HEK293 (cell line): ENCODE measurements at regions not wholly inside any gene's neighbourhood (a gene's known extent, or its start where the extent isn't known, plus 50 kb on each side); places are given as distances from the start of the nearest gene placed in this dataset.

ENCODE experiments used
- CTCF ChIA-PET: fragments of 350-600 bp; formaldehyde crosslinking; extraction: SDS; loops from one replicate; lab custom pipeline; 2021; ENCODE audit warnings: antibody characterized with exemption; lab: Yijun Ruan, JAX
- POLR2A ChIA-PET: fragments of 300-600 bp; formaldehyde crosslinking; extraction: SDS; loops from one replicate; lab custom pipeline; 2020; ENCODE audit warnings: antibody characterized with exemption, inconsistent platforms; lab: Yijun Ruan, JAX
- H3K27ac ChIP-seq: fragments of 200-500 bp; sonication (Bioruptor generic); 2 replicates; pipeline ENCODE4 v1.5.1; 2014; ENCODE audit warnings: low read depth, low read length, control low read depth, inconsistent platforms; ENCODE audit errors: extremely low read depth
- H3K36me3 ChIP-seq, 2 experiments: fragments of 200-500 bp in 1 of 2; sonication (Bioruptor generic) in 1 of 2; 1 replicate in 1 of 2; 2 replicates in 1 of 2; pipeline ENCODE4 v1.5.1; 2014 to 2017; ENCODE audit warnings: inconsistent platforms in 2 of 2, low read length in 2 of 2; ENCODE audit not compliant: control insufficient read depth in 2 of 2, insufficient read depth in 1 of 2
- H3K4me1 ChIP-seq: fragments of 200-500 bp; sonication (Bioruptor generic); 2 replicates; pipeline ENCODE4 v1.5.1; 2014; ENCODE audit warnings: mild to moderate bottlenecking, low read length, inconsistent platforms; ENCODE audit not compliant: control insufficient read depth, insufficient read depth
- H3K4me3 ChIP-seq: 2 replicates; pipeline ENCODE4 v1.5.1; 2011; ENCODE audit warnings: low read depth, mild to moderate bottlenecking, control low read depth, low read length, moderate library complexity
- H3K9me3 ChIP-seq: fragments of 200-500 bp; sonication (Bioruptor generic); 2 replicates; pipeline ENCODE4 v1.5.1; 2014; ENCODE audit warnings: low read depth, low read length, inconsistent platforms; ENCODE audit not compliant: control insufficient read depth, insufficient read depth
- GLI2 ChIP-seq: fragments of 450-650 bp; formaldehyde crosslinking; IDR thresholded peaks from 2 replicates; pipeline ENCODE4; 2017; ENCODE audit warnings: missing biosample characterization, missing genetic modification characterization, low read depth, borderline replicate concordance
- MEIS1 ChIP-seq: sonication (generic); formaldehyde crosslinking; IDR thresholded peaks from 2 replicates; pipeline ENCODE4 v1.8.1; 2022; ENCODE audit warnings: missing genetic modification reagents, mild to moderate bottlenecking, borderline replicate concordance
- REPIN1 ChIP-seq: fragments of 450-650 bp; formaldehyde crosslinking; IDR thresholded peaks from 2 replicates; pipeline ENCODE4 v1.5.1; 2017; ENCODE audit warnings: missing biosample characterization, missing genetic modification characterization, low read depth
- SETDB1 ChIP-seq: IDR thresholded peaks from one replicate; pipeline ENCODE4 v1.6.1; 2017; ENCODE audit warnings: mild to moderate bottlenecking, low read length, moderate library complexity, mixed read lengths; ENCODE audit not compliant: insufficient read length
- TCF7L2 ChIP-seq: IDR thresholded peaks from 2 replicates; pipeline ENCODE4 v1.6.1; 2011; ENCODE audit warnings: low read depth, mild to moderate bottlenecking, inconsistent platforms, low read length, moderate library complexity, borderline replicate concordance
- ZBTB17 ChIP-seq: fragments of 450-650 bp; formaldehyde crosslinking; IDR thresholded peaks from 2 replicates; pipeline ENCODE4 v1.5.1; 2016; ENCODE audit warnings: missing biosample characterization, missing genetic modification characterization
- ZFP3 ChIP-seq: fragments of 450-650 bp; formaldehyde crosslinking; IDR thresholded peaks from 2 replicates; pipeline ENCODE4 v1.5.1; 2016; ENCODE audit warnings: low read depth, missing biosample characterization, missing genetic modification characterization
- ZNF121 ChIP-seq: fragments of 450-650 bp; formaldehyde crosslinking; IDR thresholded peaks from 2 replicates; pipeline ENCODE4 v1.5.1; 2016; ENCODE audit warnings: missing biosample characterization, missing genetic modification characterization
- ZNF140 ChIP-seq: fragments of 450-650 bp; formaldehyde crosslinking; IDR thresholded peaks from 2 replicates; pipeline ENCODE4 v1.5.1; 2016; ENCODE audit warnings: missing biosample characterization, missing genetic modification characterization
- ZNF146 ChIP-seq: fragments of 450-650 bp; formaldehyde crosslinking; IDR thresholded peaks from 2 replicates; pipeline ENCODE4 v1.5.1; 2016; ENCODE audit warnings: missing biosample characterization, missing genetic modification characterization
- ZNF19 ChIP-seq: fragments of 450-650 bp; formaldehyde crosslinking; IDR thresholded peaks from 2 replicates; pipeline ENCODE4; 2016; ENCODE audit warnings: missing biosample characterization, missing genetic modification characterization, low read depth
- ZNF266 ChIP-seq: fragments of 450-650 bp; formaldehyde crosslinking; IDR thresholded peaks from 2 replicates; pipeline ENCODE4 v1.5.1; 2016; ENCODE audit warnings: missing biosample characterization, missing genetic modification characterization, low read depth
- ZNF302 ChIP-seq: fragments of 450-650 bp; formaldehyde crosslinking; IDR thresholded peaks from 2 replicates; pipeline ENCODE4 v1.5.1; 2016; ENCODE audit warnings: missing biosample characterization, missing genetic modification characterization, low read depth
- ZNF335 ChIP-seq: fragments of 450-650 bp; formaldehyde crosslinking; conservative IDR thresholded peaks from 2 replicates; pipeline ENCODE4 v1.5.1; 2016; ENCODE audit warnings: missing biosample characterization, missing genetic modification characterization
- ZNF341 ChIP-seq: fragments of 450-650 bp; formaldehyde crosslinking; IDR thresholded peaks from 2 replicates; pipeline ENCODE4; 2016; ENCODE audit warnings: low read depth, missing biosample characterization, missing genetic modification characterization
- ZNF354C ChIP-seq: fragments of 450-650 bp; formaldehyde crosslinking; IDR thresholded peaks from 2 replicates; pipeline ENCODE4 v1.5.1; 2016; ENCODE audit warnings: missing biosample characterization, missing genetic modification characterization, low read depth, borderline replicate concordance
- ZNF426 ChIP-seq: fragments of 450-650 bp; formaldehyde crosslinking; IDR thresholded peaks from 2 replicates; pipeline ENCODE4 v1.5.1; 2017; ENCODE audit warnings: missing biosample characterization, missing genetic modification characterization, mild to moderate bottlenecking, inconsistent platforms, moderate library complexity
- ZNF521 ChIP-seq: fragments of 450-650 bp; formaldehyde crosslinking; IDR thresholded peaks from 2 replicates; pipeline ENCODE4 v1.5.1; 2017; ENCODE audit warnings: missing biosample characterization, mild to moderate bottlenecking, missing genetic modification characterization
- ZNF560 ChIP-seq: fragments of 450-650 bp; formaldehyde crosslinking; IDR thresholded peaks from 2 replicates; pipeline ENCODE4 v1.5.1; 2017; ENCODE audit warnings: missing biosample characterization, missing genetic modification characterization, borderline replicate concordance
- ZNF610 ChIP-seq: fragments of 450-650 bp; formaldehyde crosslinking; IDR thresholded peaks from 2 replicates; pipeline ENCODE4 v1.5.1; 2016; ENCODE audit warnings: missing biosample characterization, missing genetic modification characterization, borderline replicate concordance
- ZNF792 ChIP-seq: fragments of 450-650 bp; formaldehyde crosslinking; IDR thresholded peaks from 2 replicates; pipeline ENCODE4 v1.5.1; 2016; ENCODE audit warnings: missing biosample characterization, missing genetic modification characterization
- TF ChIP-seq, protein P1 (sequence below): fragments of 450-650 bp; formaldehyde crosslinking; IDR thresholded peaks from 2 replicates; pipeline ENCODE4 v1.5.1; 2016; ENCODE audit warnings: missing biosample characterization, missing genetic modification characterization
- TF ChIP-seq, protein P2 (sequence below): fragments of 450-650 bp; formaldehyde crosslinking; IDR thresholded peaks from 2 replicates; pipeline ENCODE4 v1.5.1; 2016; ENCODE audit warnings: missing biosample characterization, missing genetic modification characterization
- TF ChIP-seq, protein P3 (sequence below): fragments of 450-650 bp; formaldehyde crosslinking; IDR thresholded peaks from 2 replicates; pipeline ENCODE4 v1.5.1; 2016; ENCODE audit warnings: missing biosample characterization, missing genetic modification characterization

GRCh38 chr5:84791730-84792129 is 407.1 kb upstream of the EDIL3 start:
- no peak overlapping the region for H3K27ac ChIP-seq
- no peak for TF ChIP-seq ZNF354C (tag by site-specific recombination)
- TF ChIP-seq ZNF426 (tag by site-specific recombination): no peak
- TF ChIP-seq, protein P1, sequence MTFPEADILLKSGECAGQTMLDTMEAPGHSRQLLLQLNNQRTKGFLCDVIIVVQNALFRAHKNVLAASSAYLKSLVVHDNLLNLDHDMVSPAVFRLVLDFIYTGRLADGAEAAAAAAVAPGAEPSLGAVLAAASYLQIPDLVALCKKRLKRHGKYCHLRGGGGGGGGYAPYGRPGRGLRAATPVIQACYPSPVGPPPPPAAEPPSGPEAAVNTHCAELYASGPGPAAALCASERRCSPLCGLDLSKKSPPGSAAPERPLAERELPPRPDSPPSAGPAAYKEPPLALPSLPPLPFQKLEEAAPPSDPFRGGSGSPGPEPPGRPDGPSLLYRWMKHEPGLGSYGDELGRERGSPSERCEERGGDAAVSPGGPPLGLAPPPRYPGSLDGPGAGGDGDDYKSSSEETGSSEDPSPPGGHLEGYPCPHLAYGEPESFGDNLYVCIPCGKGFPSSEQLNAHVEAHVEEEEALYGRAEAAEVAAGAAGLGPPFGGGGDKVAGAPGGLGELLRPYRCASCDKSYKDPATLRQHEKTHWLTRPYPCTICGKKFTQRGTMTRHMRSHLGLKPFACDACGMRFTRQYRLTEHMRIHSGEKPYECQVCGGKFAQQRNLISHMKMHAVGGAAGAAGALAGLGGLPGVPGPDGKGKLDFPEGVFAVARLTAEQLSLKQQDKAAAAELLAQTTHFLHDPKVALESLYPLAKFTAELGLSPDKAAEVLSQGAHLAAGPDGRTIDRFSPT (tag by site-specific recombination): no peak
- no peak for TF ChIP-seq TCF7L2
- TF ChIP-seq, protein P2, sequence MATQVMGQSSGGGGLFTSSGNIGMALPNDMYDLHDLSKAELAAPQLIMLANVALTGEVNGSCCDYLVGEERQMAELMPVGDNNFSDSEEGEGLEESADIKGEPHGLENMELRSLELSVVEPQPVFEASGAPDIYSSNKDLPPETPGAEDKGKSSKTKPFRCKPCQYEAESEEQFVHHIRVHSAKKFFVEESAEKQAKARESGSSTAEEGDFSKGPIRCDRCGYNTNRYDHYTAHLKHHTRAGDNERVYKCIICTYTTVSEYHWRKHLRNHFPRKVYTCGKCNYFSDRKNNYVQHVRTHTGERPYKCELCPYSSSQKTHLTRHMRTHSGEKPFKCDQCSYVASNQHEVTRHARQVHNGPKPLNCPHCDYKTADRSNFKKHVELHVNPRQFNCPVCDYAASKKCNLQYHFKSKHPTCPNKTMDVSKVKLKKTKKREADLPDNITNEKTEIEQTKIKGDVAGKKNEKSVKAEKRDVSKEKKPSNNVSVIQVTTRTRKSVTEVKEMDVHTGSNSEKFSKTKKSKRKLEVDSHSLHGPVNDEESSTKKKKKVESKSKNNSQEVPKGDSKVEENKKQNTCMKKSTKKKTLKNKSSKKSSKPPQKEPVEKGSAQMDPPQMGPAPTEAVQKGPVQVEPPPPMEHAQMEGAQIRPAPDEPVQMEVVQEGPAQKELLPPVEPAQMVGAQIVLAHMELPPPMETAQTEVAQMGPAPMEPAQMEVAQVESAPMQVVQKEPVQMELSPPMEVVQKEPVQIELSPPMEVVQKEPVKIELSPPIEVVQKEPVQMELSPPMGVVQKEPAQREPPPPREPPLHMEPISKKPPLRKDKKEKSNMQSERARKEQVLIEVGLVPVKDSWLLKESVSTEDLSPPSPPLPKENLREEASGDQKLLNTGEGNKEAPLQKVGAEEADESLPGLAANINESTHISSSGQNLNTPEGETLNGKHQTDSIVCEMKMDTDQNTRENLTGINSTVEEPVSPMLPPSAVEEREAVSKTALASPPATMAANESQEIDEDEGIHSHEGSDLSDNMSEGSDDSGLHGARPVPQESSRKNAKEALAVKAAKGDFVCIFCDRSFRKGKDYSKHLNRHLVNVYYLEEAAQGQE (tag by site-specific recombination): no peak
- TF ChIP-seq, all 188 proteins: peak for 0
- no peaks in the 10 kb centered on the region for H3K4me1 ChIP-seq
- no peaks in the 10 kb centered on the region for H3K9me3 ChIP-seq
- no peaks in the 10 kb centered on the region for H3K36me3 ChIP-seq
- no peak overlapping the region for H3K4me3 ChIP-seq
- ChIA-PET CTCF (no interaction called here), POLR2A (no interaction called here)

DNA sequence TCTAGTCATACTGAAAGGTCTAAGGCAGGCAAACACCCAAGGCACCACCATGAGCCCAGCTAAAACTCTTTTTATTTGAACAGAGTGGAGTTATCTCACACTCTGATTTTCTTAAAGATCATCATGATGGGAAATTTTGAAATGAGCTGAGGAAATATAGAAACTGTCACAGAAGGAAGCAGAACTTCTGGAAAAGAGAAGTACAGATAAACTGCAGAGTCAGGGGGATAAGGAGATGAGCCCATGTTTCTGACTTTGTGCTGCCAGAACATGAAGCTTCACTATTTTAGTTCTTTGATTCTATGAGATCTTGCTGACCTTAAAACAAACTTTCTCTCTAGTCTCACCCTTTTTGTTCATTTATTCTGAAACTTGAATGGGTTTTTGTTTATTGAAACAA is 406.5 kb upstream of the EDIL3 start:
- ChIA-PET POLR2A (no interaction called here), CTCF (no interaction called here)
- Histone ChIP-seq H3K4me3 (no peak overlapping the region), H3K9me3 (no peaks in the 10 kb centered on the region), H3K36me3 (no peaks in the 10 kb centered on the region), H3K4me1 (no peaks in the 10 kb centered on the region), H3K27ac (no peak overlapping the region)
- TF ChIP-seq ZFP3: no peak

- no peak overlapping the region for H3K27ac ChIP-seq
- no peaks in the 10 kb centered on the region for H3K4me1 ChIP-seq
- no peak overlapping the region for H3K4me3 ChIP-seq
- ChIA-PET POLR2A (no interaction called here), CTCF (interaction anchor here (0.7 kb wide), 1 partner anchor 15 kb away, joined by 3 read pairs; no protein-coding TSS in a partner anchor)
- H3K9me3 ChIP-seq: no peaks in the 10 kb centered on the region
- no peak for TF ChIP-seq REPIN1
- TF ChIP-seq ZNF302: no peak
- no peak for TF ChIP-seq ZNF341 (tag by site-specific recombination)
- no peak for TF ChIP-seq ZNF521 (tag by site-specific recombination)
- no peak for TF ChIP-seq SETDB1
- TF ChIP-seq ZNF146 (tag by site-specific recombination): no peak
- TF ChIP-seq ZNF121 (tag by site-specific recombination): no peak
- no peak for TF ChIP-seq ZNF19 (tag by site-specific recombination)
- H3K36me3 ChIP-seq: no peaks in the 10 kb centered on the region
Measured at GRCh38 chr5:84790406-84790805, 405.7 kb upstream of the EDIL3 start.

DNA sequence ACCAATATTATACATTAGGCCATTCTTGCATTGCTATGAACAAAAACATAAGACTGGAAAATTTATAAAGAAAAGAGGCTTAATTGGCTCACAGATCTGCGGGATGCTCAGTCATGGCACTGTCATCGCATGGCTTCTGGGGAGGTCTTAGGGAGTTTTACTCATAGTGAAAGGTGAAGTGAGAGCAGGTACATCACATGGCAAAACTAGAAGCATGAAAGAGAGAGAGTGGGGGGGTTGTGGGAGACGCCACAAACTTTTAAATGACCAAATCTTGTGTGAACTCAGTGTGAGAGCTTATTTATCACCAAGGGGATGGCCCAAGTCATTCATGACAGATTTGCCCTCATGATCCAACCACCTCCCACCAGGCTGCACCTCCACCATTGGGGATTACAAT is 398.3 kb upstream of the EDIL3 start:
- no peak overlapping the region for H3K27ac ChIP-seq
- no peaks in the 10 kb centered on the region for H3K4me1 ChIP-seq
- ChIA-PET POLR2A (no interaction called here), CTCF (no interaction called here)
- H3K4me3 ChIP-seq: no peak overlapping the region
- H3K9me3 ChIP-seq: no peaks in the 10 kb centered on the region
- no peaks in the 10 kb centered on the region for H3K36me3 ChIP-seq
- TF ChIP-seq ZNF335 (tag by site-specific recombination) (no peak), ZNF560 (tag by site-specific recombination) (no peak), MEIS1 (no peak), ZNF266 (tag by site-specific recombination) (no peak), ZNF610 (tag by site-specific recombination) (no peak), GLI2 (tag by site-specific recombination) (no peak), ZNF792 (tag by site-specific recombination) (no peak), ZBTB17 (tag by site-specific recombination) (no peak), ZNF140 (tag by site-specific recombination) (no peak)
- TF ChIP-seq, protein P3, sequence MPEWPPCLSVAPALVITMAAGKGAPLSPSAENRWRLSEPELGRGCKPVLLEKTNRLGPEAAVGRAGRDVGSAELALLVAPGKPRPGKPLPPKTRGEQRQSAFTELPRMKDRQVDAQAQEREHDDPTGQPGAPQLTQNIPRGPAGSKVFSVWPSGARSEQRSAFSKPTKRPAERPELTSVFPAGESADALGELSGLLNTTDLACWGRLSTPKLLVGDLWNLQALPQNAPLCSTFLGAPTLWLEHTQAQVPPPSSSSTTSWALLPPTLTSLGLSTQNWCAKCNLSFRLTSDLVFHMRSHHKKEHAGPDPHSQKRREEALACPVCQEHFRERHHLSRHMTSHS: no peak
